Ovary (tissue), 7 donors: ENCODE measurements at regions not wholly inside any gene's neighbourhood (a gene's known extent, or its start where the extent isn't known, plus 50 kb on each side); places are given as distances from the start of the nearest gene placed in this dataset.

Experiments used
- DNase-seq, 5 donors: peaks; one replicate each; pipeline ENCODE4 v3.0.0-alpha.2; 2019 to 2020
- H3K27ac ChIP-seq, 2 donors: fragments of 200-600 bp; one replicate each; pipeline versions ENCODE4 v1.5.1 to v1.8.0; 2019 to 2022
- H3K27me3 ChIP-seq: fragments of 200-600 bp; one replicate; pipeline ENCODE4 v1.8.0; 2022
- H3K36me3 ChIP-seq: fragments of 200-600 bp; sonication (generic); one replicate; pipeline ENCODE4 v1.5.1; 2019
- H3K4me1 ChIP-seq: one replicate; pipeline ENCODE4 v1.8.1; 2013; ENCODE audit warnings: mild to moderate bottlenecking, moderate library complexity; ENCODE audit not compliant: insufficient read depth
- H3K4me3 ChIP-seq: fragments of 200-600 bp; sonication (generic); one replicate; pipeline ENCODE4 v1.5.1; 2017
- H3K9me3 ChIP-seq, 2 donors: fragments of 200-600 bp in 1 of 2; sonication (generic) in 1 of 2; one replicate each; pipeline versions ENCODE4 v1.5.1 to v1.8.1; 2013 to 2019; ENCODE audit warnings: mild to moderate bottlenecking in 1 of 2, moderate library complexity in 1 of 2
- EP300 ChIP-seq: sonication (generic); formaldehyde crosslinking; IDR thresholded peaks from one replicate; pipeline ENCODE4 v1.6.1; 2017; ENCODE audit warnings: antibody characterized with exemption
- POLR2A ChIP-seq: fragments of 450-650 bp; IDR thresholded peaks from one replicate; pipeline ENCODE4 v1.6.1; 2017; ENCODE audit warnings: antibody characterized with exemption, mild to moderate bottlenecking, moderate library complexity
- WGBS, 3 donors: extraction: QIAGEN DNeasy Blood & Tissue Kit in 1 of 3; methylation state at CpG; one replicate each; pipeline versions ENCODE4 v1.1.5 to v1.1.7; 2013 to 2017; 5-methylcytosine and 5-hydroxymethylcytosine counted together
- intact Hi-C, 4 donors: fragments of 100-400 bp; cut with DNase I; formaldehyde crosslinking; loops; one replicate each; pipeline versions ENCODE4 v1.11.0 to v1.15.1; 2022 to 2023
- TF ChIP-seq, protein P1 (sequence below), 3 donors: fragments of 450-650 bp in 2 of 3; fragments of 200-600 bp in 1 of 3; IDR thresholded peaks; one replicate each; pipeline versions ENCODE4 v1.5.1 to v1.8.0; 2016 to 2022; ENCODE audit warnings: antibody characterized with exemption in 3 of 3, mild to moderate bottlenecking in 1 of 3
- donor health status: DM: no; HTN: no; CAD: no; lungs with moderate emphysema.
- donor health status: DM: no; HTN: no; CAD: no.
- donor health status: Bipolar disorder and iron deficiency.
- donor health status: DM: no; HTN: no; CAD: no.
- donor health status: DM: yes; HTN: yes; CAD: no.

DNA sequence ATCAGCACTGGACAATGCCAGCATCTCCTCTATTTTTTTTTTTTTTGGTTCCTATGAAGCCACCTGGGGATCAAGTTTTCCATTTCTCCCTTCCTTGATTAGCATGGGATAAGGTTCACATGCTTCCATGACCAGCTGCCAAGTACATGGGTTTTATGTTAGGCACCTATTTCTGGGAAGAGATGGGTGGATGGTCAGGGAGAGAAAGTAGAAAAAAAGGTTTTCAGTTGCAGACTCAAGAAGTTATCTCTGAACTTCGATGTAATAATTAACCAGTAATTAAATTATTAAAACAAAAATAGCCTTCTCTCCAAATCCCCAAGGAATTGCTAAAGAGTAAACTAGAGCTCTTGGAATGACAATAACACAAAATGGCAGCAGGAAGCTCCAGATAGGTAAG lies 164.9 kb upstream of the MAF start:
- TF ChIP-seq, protein P1, sequence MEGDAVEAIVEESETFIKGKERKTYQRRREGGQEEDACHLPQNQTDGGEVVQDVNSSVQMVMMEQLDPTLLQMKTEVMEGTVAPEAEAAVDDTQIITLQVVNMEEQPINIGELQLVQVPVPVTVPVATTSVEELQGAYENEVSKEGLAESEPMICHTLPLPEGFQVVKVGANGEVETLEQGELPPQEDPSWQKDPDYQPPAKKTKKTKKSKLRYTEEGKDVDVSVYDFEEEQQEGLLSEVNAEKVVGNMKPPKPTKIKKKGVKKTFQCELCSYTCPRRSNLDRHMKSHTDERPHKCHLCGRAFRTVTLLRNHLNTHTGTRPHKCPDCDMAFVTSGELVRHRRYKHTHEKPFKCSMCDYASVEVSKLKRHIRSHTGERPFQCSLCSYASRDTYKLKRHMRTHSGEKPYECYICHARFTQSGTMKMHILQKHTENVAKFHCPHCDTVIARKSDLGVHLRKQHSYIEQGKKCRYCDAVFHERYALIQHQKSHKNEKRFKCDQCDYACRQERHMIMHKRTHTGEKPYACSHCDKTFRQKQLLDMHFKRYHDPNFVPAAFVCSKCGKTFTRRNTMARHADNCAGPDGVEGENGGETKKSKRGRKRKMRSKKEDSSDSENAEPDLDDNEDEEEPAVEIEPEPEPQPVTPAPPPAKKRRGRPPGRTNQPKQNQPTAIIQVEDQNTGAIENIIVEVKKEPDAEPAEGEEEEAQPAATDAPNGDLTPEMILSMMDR (IDR thresholded peaks at IDR 0.05), result no peak
- TF ChIP-seq EP300, result no peak
- TF ChIP-seq POLR2A, result no peak
- intact Hi-C loops, result loop anchor here in 2 of 4 donors (5.0 to 10.0 kb wide), 2 partner anchors 161 to 163 kb away; partner anchors contain the start of gene MAF (in 2 of the 2)

DNA sequence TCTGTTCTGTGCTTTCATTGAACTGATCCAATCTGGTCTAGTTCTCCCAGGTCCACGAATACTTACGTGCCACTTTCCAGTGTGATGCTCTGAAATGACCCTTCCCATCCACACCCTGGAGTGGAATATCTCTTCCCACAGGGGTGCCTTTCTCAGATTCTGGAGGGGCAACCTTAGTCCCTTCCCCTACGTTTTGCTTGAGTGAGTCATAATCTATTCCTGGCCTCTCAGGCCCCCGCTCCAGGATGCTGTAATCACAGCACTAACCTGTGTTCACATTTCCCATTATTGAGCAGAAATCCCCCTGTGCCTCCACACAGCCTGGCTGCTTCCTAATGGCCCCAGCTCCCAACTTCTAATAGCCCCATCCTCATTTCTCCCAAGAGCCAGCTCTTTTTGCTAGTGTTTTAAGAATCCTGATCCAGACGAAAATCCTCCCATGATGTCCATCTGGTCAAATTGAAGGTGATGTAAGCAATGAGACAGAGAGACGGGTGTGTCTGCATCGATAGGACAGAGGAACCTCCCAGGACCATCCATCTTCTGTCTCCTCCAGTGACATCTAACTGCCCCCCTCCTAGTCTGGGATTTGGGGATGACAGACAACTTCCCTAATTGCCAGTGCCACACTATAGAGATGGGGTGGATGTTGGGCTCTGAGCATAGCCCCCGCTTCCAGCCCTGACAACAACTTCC lies 164.0 kb upstream of the MAF start:
- Histone ChIP-seq H3K27ac (no peak overlapping the region), H3K27me3 (no peaks in the 10 kb centered on the region), H3K4me1 (peaks cover 14% of the 10 kb centered on the region), H3K4me3 (no peak overlapping the region), H3K9me3 (no peaks in the 10 kb centered on the region), H3K36me3 (no peaks in the 10 kb centered on the region)
- 77 to 85% (median 80%) methylated on average over 7 to 8 of the region's 8 CpGs for WGBS, 3 donors
- intact Hi-C loops, result loop anchor here in 2 of 4 donors (5.0 to 10.0 kb wide), 2 partner anchors 160 to 162 kb away; partner anchors contain the start of gene MAF (in 2 of the 2)
- TF ChIP-seq, protein P1 (IDR thresholded peaks at IDR 0.05), result no peak
- TF ChIP-seq EP300 (no peak), POLR2A (no peak)
- DNase-seq, result no peak

More for the DNA sequence above, 164.9 kb upstream of the MAF start:
- 31 to 58% (median 55%) methylated on average over 1 of the region's 1 CpG for WGBS, 3 donors
- Histone ChIP-seq H3K4me3 (no peak overlapping the region), H3K27me3 (no peaks in the 10 kb centered on the region), H3K4me1 (peaks cover 15% of the 10 kb centered on the region), H3K27ac (no peak overlapping the region), H3K9me3 (no peaks in the 10 kb centered on the region), H3K36me3 (no peaks in the 10 kb centered on the region)
- no peak for DNase-seq

DNA sequence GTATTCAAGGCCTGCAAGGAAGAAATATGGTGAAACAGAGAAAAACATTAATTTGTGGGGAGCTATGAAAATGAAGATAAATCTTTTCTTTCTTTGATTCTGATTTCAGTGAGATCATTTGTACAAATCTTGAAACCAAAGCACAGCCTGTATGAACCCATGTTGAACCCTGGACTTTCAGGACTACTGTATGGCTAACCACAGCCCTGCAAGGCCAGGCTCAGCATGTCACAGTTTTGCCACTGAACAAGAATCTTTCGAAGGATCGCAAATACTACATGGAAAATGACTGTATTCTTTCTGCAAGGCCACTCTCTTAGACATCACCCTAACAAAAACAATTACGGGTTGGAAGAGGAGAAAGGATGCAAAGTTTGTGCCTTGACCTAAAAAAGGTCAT lies 161.7 kb upstream of the MAF start:
- intact Hi-C loops, result loop anchor here in 1 of 4 donors (10.0 kb wide), 1 partner anchor 157 kb away; the partner anchor contains the start of gene MAF
- 33 to 95% (median 93%) methylated on average over 3 of the region's 3 CpGs for WGBS, 3 donors
- Histone ChIP-seq H3K27ac (no peak overlapping the region), H3K36me3 (no peaks in the 10 kb centered on the region), H3K9me3 (no peaks in the 10 kb centered on the region), H3K27me3 (no peaks in the 10 kb centered on the region), H3K4me1 (no peaks in the 10 kb centered on the region), H3K4me3 (no peak overlapping the region)
- TF ChIP-seq, protein P1 (IDR thresholded peaks at IDR 0.05), result no peak
- TF ChIP-seq EP300, result no peak
- no peak for TF ChIP-seq POLR2A
- no peak for DNase-seq

DNA sequence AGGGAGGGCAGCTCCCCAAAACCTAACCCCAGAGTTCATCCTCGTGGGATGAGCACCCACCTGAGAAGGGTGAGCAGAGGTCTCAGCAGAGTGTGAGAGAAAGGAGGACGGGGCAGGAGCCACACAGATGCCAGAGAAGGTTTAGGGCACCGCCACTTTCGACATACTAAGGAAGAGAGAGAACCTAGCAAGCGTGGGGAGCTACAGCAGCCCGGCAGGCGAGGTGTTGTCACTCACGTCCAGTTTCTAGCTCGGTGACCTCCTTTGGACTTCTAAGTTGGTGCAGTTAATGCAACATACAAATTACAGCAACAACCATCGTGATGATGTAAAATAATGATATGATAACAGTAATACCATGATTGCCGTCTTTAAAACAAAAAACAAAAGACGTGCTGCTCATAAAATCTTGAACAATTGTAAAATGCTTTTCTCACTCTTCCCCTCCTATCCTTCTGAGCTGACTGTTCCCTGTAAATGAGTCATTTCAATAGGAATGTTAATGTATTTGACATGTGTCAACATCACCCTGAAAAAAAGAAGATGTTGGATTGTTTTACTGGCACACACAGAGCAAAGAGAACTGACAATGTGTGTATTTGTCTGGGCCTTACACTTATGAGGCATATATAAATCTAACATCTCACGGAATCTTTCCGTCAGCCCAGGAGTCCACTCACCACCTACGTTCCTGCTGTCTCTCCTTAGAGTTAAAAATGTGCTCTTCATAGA lies 158.2 kb upstream of the MAF start:
- H3K36me3 ChIP-seq, result no peaks in the 10 kb centered on the region
- intact Hi-C loops, result loop anchor here in 1 of 4 donors (10.0 kb wide), 1 partner anchor 154 kb away; the partner anchor contains the start of gene MAF

More for the DNA sequence above, 158.2 kb upstream of the MAF start:
- WGBS, 3 donors, result 93 to 95% (median 94%) methylated on average over 15 of the region's 15 CpGs
- H3K27me3 ChIP-seq, result no peaks in the 10 kb centered on the region
- H3K4me1 ChIP-seq, result peaks cover 2% of the 10 kb centered on the region
- TF ChIP-seq, protein P1 (IDR thresholded peaks at IDR 0.05), result no peak
- TF ChIP-seq POLR2A (no peak), EP300 (no peak)
- H3K27ac ChIP-seq, result no peak overlapping the region
- no peak overlapping the region for H3K4me3 ChIP-seq
- H3K9me3 ChIP-seq, result no peaks in the 10 kb centered on the region
- DNase-seq, result no peak
